ENCODE measurements at regions not wholly inside any gene's neighbourhood (a gene's known extent, or its start where the extent isn't known, plus 50 kb on each side); places are given as distances from the start of the nearest gene placed in this dataset.

GRCh38 chr1:38142606-38143005 is 96.0 kb upstream of the POU3F1 start:
- DNase-seq (ENCODE audit: low spot score), result no peak

- no peak for DNase-seq (ENCODE audit: low spot score)
These were observed 94.9 kb upstream of the POU3F1 start for GRCh38 chr1:38141483-38141882.

DNA sequence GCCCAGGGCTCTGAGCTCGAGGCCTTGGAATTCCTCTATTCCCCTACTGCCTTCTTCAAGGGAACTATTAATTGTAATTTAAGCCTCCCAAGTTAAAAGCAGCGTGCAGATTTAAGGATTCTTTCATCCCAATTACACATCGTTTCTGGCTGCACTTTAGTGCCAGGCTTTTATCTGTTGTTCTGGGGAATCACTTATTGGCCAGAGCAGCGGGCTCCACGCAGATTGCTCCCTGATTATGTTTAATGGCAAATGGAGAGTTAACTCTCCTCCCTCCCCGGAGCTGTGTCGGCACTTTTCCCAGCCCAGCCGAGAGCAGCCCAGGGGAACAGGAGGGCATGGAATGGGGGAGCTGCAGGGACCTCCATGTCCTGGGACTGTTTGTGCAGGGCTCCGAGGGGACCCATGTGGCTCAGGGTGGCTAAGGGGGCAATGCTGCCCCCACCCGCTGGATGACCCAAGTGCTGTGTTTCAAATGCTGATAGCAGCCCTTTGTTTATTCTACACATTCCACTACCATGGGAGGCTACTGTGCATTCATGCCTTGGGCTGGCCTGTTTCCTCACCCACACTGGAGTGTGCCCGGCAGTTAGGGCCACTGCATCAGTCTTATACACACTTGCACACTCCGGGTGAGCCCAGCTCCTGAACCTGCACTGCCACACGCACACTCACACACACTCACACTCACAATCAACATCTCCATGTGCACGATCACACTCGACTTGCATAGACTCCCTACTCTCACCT is 93.3 kb upstream of the POU3F1 start:
- DNase-seq (ENCODE audit: low spot score), result no peak

DNA sequence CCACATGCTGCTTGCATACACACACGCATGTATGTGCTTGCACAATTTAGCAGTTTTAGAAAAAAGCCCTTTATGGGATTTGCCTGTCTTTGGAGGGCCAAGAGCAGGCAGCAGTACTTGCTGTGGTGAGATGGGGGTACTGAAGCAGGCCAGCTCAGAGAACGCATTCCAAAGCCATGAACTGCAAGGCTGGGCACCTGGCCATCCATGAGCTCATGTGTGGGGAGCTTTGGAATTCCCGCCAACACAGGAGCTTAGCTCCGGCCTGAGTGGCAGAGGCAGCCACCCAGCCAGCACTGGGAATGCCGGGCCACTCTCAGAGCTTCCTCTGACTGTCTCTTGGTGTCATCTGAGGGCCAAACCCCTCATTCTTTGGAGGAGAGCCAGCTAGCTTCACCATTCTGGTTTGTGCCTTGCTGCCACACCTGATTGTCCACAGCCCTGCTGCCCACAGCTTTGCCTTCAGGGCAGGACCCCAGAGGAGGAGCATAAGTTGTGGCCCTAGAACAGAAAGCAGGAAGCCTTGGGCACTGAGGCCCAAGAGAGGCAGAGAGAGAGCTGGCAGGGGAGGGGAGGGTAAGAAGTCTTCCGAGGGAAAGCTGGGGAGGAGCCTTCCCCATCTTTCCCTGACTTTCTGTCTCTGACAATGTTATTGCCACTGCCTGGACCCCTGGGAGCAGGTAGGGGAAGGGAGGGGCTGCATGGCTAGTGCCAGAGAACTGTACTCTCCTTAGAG is 92.1 kb upstream of the POU3F1 start:
- DNase-seq (ENCODE audit: low spot score), result no peak

GRCh38 chr1:38137164-38137563 is 90.6 kb upstream of the POU3F1 start:
- DNase-seq (ENCODE audit: low spot score), result no peak

- DNase-seq (ENCODE audit: low spot score), result no peak
These were observed 89.2 kb upstream of the POU3F1 start for GRCh38 chr1:38135625-38136414.

DNA sequence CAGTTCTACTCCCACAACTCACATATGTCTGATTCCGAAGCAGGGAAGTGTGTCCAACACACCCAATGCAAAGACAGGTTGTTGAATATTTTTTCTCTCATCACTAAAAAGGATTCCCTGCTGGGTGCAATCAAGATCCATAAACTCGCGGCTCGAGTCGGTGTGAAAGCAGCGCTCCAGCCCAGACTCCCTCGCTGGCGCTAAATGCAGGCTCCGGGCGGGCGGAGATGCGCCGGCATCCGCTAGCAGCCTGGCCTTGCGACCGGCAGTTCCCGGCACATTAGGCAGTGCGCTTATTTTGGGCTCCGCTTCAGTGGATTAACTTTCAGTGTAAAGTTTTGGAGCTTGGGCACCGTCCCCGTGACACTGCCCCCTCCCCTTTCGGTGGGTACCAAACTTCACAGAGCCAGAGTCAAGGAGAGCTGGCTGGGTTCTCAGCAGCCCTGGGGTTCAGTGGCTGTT is 87.7 kb upstream of the POU3F1 start:
- no peak for DNase-seq (ENCODE audit: low spot score)

DNA sequence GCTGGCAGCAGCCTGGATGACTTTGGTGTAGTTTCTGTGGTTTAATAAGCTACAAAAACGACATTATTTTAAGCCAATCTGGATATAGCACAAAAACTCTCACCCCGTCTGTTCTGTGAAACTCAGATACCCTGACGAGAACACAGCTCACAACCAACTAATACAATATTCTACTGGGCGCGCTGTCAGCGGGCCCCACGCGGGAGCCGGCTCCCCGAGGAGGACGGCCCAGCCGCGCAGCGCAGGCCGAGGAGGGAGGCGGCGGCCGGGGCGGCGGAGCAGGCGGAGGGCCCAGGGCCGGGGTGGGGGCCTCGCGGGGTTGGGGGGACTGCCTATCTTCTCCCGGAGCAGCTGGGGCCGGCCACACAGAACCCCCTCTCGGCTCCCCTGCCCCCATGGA is 87.2 kb upstream of the POU3F1 start:
- no peak for DNase-seq (ENCODE audit: low spot score)

- DNase-seq (ENCODE audit: low spot score), result no peak
These were observed 86.7 kb upstream of the POU3F1 start for GRCh38 chr1:38133304-38133703.

- DNase-seq (ENCODE audit: low spot score), result no peak
These were observed 86.1 kb upstream of the POU3F1 start for GRCh38 chr1:38132681-38133080.

DNA sequence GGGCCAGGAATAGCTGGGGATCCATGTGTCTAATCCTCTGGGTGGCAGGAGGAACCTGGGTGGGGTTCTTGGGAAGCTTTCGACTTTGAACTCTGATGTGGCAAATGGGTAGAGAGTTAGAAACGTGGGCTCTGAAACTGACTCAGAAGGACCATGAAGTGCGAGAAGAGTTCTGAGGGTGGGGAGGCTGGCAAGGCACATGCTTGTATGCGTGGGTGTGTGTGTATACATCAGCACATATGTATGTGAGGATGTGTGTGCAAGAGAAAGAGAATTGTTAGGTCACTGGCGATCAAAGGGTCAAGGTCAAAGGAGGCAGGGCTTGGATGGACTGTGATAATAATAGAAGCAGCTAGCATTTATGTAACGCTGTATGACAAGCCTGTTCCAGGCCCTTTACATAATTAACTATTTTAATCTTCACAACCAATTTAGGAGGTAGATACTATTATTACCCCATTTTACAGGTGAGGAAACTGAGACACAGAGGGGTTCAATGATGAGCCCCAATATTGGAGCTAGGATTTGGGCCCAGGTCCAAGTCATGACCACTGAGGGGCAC is 84.5 kb upstream of the POU3F1 start:
- no peak for DNase-seq (ENCODE audit: low spot score)

- no peak for DNase-seq (ENCODE audit: low spot score)
These were observed 83.4 kb upstream of the POU3F1 start for GRCh38 chr1:38129971-38130370.

- no peak for DNase-seq (ENCODE audit: low spot score)
These were observed 82.9 kb upstream of the POU3F1 start for GRCh38 chr1:38129473-38129872.

DNA sequence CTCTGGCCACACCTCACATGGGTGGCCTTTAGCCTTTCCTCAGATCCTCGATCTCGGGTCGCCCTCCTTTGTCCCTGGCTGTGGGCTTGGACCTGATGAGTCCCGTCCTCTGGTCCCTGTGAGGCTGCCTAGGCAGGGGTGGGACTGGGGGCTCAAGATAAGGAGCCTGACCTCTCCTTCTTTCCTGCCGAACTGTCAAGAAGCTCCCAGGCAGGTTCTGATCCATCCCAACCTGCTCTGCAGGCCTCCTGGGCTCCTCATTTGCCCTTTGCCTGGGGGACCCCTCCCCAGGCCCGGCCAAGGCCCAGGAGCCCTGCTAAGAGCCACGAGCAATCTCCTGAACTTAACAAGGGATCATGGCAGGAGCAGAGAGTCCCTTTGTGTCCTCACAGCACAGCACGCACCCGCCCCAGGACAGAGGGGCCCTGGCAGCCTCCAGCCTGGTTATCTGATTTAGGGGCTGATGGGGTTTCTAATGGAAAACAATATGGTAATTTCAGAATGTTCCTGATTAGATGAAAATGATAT is 82.4 kb upstream of the POU3F1 start:
- DNase-seq (ENCODE audit: low spot score), result no peak

DNA sequence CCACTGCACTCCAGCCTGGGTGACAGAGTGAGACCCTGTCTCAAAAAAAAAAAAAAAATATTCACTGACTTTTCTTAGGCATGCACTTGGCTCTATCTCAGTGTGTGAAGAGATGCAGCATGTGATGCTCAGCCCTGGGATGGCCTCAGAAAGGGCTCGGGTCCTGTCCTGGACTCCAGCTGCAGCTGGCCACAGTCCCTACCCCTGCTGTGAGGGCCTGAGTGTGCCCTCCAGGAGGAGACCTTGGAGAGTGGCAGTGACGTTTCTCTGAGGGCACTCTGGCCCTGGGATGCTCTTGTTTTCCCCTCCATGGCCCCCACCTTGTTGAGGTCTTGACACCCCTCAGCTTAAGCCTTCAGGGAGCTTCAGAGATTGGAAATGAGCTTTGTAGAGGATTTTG is 81.9 kb upstream of the POU3F1 start:
- no peak for DNase-seq (ENCODE audit: low spot score)

GRCh38 chr1:38127428-38127827 is 80.8 kb upstream of the POU3F1 start:
- no peak for DNase-seq (ENCODE audit: low spot score)

DNA sequence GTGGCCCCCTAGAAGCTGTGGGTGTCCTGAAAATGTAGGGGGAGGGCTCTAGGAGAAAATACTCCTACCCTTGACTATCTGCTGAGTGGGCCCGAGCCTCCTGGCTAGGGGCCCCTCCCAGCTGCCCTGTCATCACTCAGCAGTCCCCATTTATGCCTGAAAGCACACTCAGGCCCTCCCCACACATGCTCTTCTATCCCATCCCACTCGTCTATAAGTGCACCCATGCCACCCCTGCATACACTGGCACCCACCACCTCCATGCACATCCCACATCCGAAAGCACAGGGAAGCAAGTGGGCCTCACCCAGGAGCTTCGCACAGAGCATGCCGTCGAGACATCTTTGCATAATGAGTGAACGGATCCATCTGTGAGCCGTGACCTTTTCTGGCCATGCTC is 80.4 kb upstream of the POU3F1 start:
- no peak for DNase-seq (ENCODE audit: low spot score)

- DNase-seq (ENCODE audit: low spot score), result no peak
These were observed 79.4 kb upstream of the POU3F1 start for GRCh38 chr1:38125837-38126520.

DNA sequence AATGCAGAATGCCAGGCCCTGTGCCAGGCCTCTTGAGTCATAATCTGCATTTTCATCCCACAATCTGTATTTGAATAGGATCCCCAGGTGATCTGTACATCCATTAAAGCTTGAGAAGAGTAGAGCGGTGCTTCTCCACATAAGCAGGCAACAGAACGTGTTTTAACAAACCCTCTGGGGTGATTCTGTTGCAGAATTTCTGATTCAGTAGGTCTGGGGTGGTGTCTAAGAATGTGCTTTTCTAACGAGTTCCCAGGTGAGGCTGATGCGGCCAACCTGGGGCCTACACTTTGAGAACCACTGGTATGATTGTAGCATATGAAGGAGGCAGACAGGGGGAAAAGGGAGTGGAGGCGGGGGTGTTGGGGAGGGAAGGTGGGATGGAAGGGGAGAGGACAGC is 78.4 kb upstream of the POU3F1 start:
- DNase-seq (ENCODE audit: low spot score), result no peak

DNA sequence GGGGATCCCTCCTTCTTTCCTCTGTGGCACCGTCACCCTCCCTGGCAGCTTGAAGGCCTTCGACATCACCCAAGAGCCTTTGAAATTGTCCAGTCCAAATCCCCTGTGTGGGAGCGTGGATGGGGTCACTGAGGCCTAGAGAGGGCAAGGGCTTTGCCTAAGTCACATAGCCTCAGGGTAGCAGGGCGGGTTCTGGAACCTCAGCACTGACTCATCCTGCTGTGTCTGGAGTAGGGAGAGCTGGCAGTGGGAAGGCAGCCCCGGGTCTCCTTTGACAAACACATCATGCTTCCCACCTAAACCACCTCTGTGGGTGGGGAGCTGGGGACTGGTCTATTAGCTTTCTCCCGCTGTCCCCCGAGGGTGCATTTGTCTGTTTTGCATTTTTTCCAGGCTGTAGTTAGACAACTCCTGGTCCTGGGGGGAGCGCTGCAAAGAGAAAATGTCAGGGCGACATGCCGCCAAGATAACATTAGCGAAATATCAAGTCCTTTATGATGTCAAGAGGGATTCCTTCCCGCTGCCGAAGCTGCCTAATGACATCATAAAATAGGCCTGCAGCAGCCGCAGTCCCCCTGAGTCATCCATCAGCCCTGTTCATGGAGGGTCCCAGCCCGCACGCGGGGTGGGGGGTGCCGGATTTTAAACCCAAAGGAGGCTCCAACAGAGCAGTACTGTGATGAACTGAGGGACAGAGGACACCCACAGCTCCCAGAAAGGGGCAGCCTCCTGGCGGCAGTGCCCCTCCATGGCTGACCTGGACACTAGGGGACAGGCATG is 77.0 kb upstream of the POU3F1 start:
- no peak for DNase-seq (ENCODE audit: low spot score)
